MM.1S (cell line): ENCODE measurements at regions not wholly inside any gene's neighbourhood (a gene's known extent, or its start where the extent isn't known, plus 50 kb on each side); places are given as distances from the start of the nearest gene placed in this dataset.

Experiments used
- DNase-seq: peaks from one replicate; pipeline ENCODE4 v3.0.0-alpha.2; 2015
- H2AFZ ChIP-seq: fragments of 300-600 bp; sonication (generic); 2 replicates; pipeline ENCODE4 v1.6.0; 2016; ENCODE audit warnings: antibody characterized with exemption, low read length
- H3F3A ChIP-seq: fragments of 300-600 bp; sonication (generic); 2 replicates; pipeline ENCODE4 v1.6.1; 2016; ENCODE audit warnings: mild to moderate bottlenecking, antibody characterized with exemption, low read length, moderate library complexity, mixed read lengths; ENCODE audit not compliant: insufficient read depth
- H3K27ac ChIP-seq: fragments of 300-600 bp; sonication (generic); 2 replicates; pipeline ENCODE4 v1.5.1; 2016; ENCODE audit warnings: mild to moderate bottlenecking, low read length
- H3K27me3 ChIP-seq: fragments of 300-600 bp; sonication (generic); replicated peaks from 2 replicates; pipeline ENCODE4 v1.6.0; 2016; ENCODE audit warnings: low read length; ENCODE audit not compliant: insufficient read depth
- H3K36me3 ChIP-seq: fragments of 300-600 bp; sonication (generic); replicated peaks from 2 replicates; pipeline ENCODE4 v1.6.1; 2016; ENCODE audit warnings: mild to moderate bottlenecking, low read length, mixed read lengths; ENCODE audit not compliant: insufficient read depth
- H3K4me1 ChIP-seq: fragments of 300-600 bp; sonication (generic); 2 replicates; pipeline ENCODE4 v1.6.1; 2016; ENCODE audit warnings: low read length, mixed read lengths
- H3K4me2 ChIP-seq: fragments of 300-600 bp; sonication (generic); 2 replicates; pipeline ENCODE4 v1.6.0; 2016; ENCODE audit warnings: low read depth, low read length
- H3K4me3 ChIP-seq: fragments of 300-600 bp; sonication (generic); 2 replicates; pipeline ENCODE4 v1.5.1; 2016; ENCODE audit warnings: low read length, mixed read lengths
- H3K79me2 ChIP-seq: fragments of 300-600 bp; sonication (generic); 2 replicates; pipeline ENCODE4 v1.6.1; 2016; ENCODE audit warnings: mixed run types, low read length, mixed read lengths
- H3K9ac ChIP-seq: fragments of 300-600 bp; sonication (generic); 2 replicates; pipeline ENCODE4 v1.6.1; 2016; ENCODE audit warnings: low read length, mixed read lengths
- H3K9me2 ChIP-seq: fragments of 300-600 bp; sonication (generic); replicated peaks from 2 replicates; pipeline ENCODE4 v1.6.1; 2016; ENCODE audit warnings: mild to moderate bottlenecking, low read length, mixed read lengths; ENCODE audit not compliant: insufficient read depth
- H3K9me3 ChIP-seq: fragments of 300-600 bp; sonication (generic); replicated peaks from 2 replicates; pipeline ENCODE4 v1.6.1; 2016; ENCODE audit warnings: mild to moderate bottlenecking, low read length, mixed read lengths; ENCODE audit not compliant: insufficient read depth
- H4K20me1 ChIP-seq: fragments of 300-600 bp; sonication (generic); 2 replicates; pipeline ENCODE4 v1.6.1; 2016; ENCODE audit warnings: mild to moderate bottlenecking, low read length, moderate library complexity, mixed read lengths; ENCODE audit not compliant: insufficient read depth
- EZH2 ChIP-seq: fragments of 300-600 bp; sonication (generic); optimal IDR thresholded peaks from 2 replicates; pipeline ENCODE3; 2017; ENCODE audit warnings: low read depth, mild to moderate bottlenecking, antibody characterized with exemption, low read length, mixed read lengths
- EZH2phosphoT487 ChIP-seq: fragments of 300-600 bp; sonication (generic); IDR thresholded peaks from 2 replicates; pipeline ENCODE4 v1.6.1; 2018; ENCODE audit warnings: antibody characterized with exemption, low read length
- TF ChIP-seq, protein P1 (sequence below): fragments of 300-600 bp; sonication (generic); IDR thresholded peaks from 2 replicates; pipeline ENCODE4 v1.5.1; 2016; ENCODE audit warnings: antibody characterized with exemption, low read length, mixed read lengths

DNA sequence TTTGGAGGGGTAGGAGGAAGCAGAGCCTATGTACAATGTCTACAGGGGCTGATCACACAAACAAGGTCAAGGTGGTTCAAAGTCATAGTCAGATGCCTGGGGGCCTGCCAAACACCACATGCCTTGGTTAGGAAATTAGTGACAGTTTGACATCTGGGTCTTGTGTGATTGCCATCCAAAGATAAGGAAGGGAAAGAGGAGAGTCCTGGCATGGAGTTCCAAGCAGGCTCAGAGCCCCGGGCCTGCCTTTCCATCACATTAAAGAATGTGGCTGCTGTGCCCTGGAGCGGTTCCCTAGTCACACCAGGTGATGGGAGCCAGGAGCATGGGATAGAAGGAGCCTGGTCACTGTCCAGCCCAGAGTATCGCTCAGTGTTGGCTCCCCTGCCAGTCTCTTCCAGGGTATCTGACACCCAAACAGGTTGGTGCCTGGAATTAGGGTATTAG, 53.6 kb upstream of the BCL2L14 start:
- Histone ChIP-seq H3K9me3 (no peaks in the 10 kb centered on the region), H4K20me1 (no peaks in the 10 kb centered on the region), H3K4me2 (no peak overlapping the region), H3K79me2 (no peaks in the 10 kb centered on the region), H3K4me3 (no peak overlapping the region), H3K4me1 (no peaks in the 10 kb centered on the region), H3K27me3 (no peaks in the 10 kb centered on the region), H3F3A (no peaks in the 10 kb centered on the region), H3K9me2 (no peaks in the 10 kb centered on the region), H3K27ac (no peak overlapping the region), H2AFZ (no peak overlapping the region), H3K36me3 (no peaks in the 10 kb centered on the region), H3K9ac (no peak overlapping the region)
- TF ChIP-seq, protein P1, sequence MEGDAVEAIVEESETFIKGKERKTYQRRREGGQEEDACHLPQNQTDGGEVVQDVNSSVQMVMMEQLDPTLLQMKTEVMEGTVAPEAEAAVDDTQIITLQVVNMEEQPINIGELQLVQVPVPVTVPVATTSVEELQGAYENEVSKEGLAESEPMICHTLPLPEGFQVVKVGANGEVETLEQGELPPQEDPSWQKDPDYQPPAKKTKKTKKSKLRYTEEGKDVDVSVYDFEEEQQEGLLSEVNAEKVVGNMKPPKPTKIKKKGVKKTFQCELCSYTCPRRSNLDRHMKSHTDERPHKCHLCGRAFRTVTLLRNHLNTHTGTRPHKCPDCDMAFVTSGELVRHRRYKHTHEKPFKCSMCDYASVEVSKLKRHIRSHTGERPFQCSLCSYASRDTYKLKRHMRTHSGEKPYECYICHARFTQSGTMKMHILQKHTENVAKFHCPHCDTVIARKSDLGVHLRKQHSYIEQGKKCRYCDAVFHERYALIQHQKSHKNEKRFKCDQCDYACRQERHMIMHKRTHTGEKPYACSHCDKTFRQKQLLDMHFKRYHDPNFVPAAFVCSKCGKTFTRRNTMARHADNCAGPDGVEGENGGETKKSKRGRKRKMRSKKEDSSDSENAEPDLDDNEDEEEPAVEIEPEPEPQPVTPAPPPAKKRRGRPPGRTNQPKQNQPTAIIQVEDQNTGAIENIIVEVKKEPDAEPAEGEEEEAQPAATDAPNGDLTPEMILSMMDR = no peak
- TF ChIP-seq EZH2phosphoT487 (no peak), EZH2 (no peak)
- no peak for DNase-seq

DNA sequence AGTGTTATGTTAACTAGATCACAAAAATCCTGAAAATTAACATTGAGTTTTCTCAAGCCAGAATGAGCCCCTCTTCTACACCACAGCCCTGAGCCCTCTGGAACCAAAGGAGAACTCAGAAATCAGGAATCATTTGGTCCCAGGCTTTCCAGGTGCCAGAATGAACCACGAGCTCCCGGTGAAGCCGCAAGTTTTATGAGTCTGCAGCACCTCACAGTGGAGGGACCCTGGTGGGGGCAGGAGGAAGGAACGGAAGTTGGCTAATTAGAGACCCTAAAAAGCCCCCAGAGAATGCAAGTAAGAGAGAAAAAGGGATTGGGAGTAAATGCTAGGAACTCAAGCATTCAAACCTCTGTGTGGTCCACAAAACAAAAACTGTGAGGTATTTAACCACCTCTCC, 52.9 kb upstream of the BCL2L14 start:
- no peaks in the 10 kb centered on the region for H3K9me3 ChIP-seq
- no peak for TF ChIP-seq EZH2
- TF ChIP-seq, protein P1 = no peak
- no peak for TF ChIP-seq EZH2phosphoT487
- H3K4me3 ChIP-seq = no peak overlapping the region
- DNase-seq = no peak
- H3K9me2 ChIP-seq = no peaks in the 10 kb centered on the region
- no peak overlapping the region for H3K27ac ChIP-seq
- H3K4me2 ChIP-seq = no peak overlapping the region
- H3K27me3 ChIP-seq = no peaks in the 10 kb centered on the region
- no peaks in the 10 kb centered on the region for H3K36me3 ChIP-seq
- no peaks in the 10 kb centered on the region for H3F3A ChIP-seq
- H3K4me1 ChIP-seq = no peaks in the 10 kb centered on the region
- H2AFZ ChIP-seq = no peak overlapping the region
- no peaks in the 10 kb centered on the region for H3K79me2 ChIP-seq
- no peaks in the 10 kb centered on the region for H4K20me1 ChIP-seq
- no peak overlapping the region for H3K9ac ChIP-seq

- Histone ChIP-seq H3K4me3 (no peak overlapping the region), H2AFZ (no peak overlapping the region)
- DNase-seq = no peak
Observed at GRCh38 chr12:12018454-12018853, 52.3 kb upstream of the BCL2L14 start.

More at GRCh38 chr12:12018454-12018853, 52.3 kb upstream of the BCL2L14 start:
- H3K9me3 ChIP-seq = no peaks in the 10 kb centered on the region
- no peaks in the 10 kb centered on the region for H3K9me2 ChIP-seq
- no peaks in the 10 kb centered on the region for H3K79me2 ChIP-seq
- no peak overlapping the region for H3K27ac ChIP-seq
- no peak overlapping the region for H3K9ac ChIP-seq
- no peak overlapping the region for H3K4me2 ChIP-seq
- no peaks in the 10 kb centered on the region for H3K4me1 ChIP-seq
- H3F3A ChIP-seq = no peaks in the 10 kb centered on the region
- H4K20me1 ChIP-seq = no peaks in the 10 kb centered on the region
- H3K36me3 ChIP-seq = no peaks in the 10 kb centered on the region
- TF ChIP-seq, protein P1 = no peak
- no peak for TF ChIP-seq EZH2phosphoT487
- TF ChIP-seq EZH2 = no peak
- no peaks in the 10 kb centered on the region for H3K27me3 ChIP-seq
